SK-N-SH (cell line): ENCODE measurements at regions not wholly inside any gene's neighbourhood (a gene's known extent, or its start where the extent isn't known, plus 50 kb on each side); places are given as distances from the start of the nearest gene placed in this dataset.

ENCODE experiments used
- CTCF ChIP-seq: fragments of 200-600 bp; sonication (generic); IDR thresholded peaks from 2 replicates; pipeline ENCODE4 v1.6.1; 2017; ENCODE audit warnings: antibody characterized with exemption, mild to moderate bottlenecking, moderate library complexity
- GABPA ChIP-seq: IDR thresholded peaks from 2 replicates; pipeline ENCODE4 v1.4.0; 2012; ENCODE audit warnings: low read depth, mild to moderate bottlenecking
- YY1 ChIP-seq: IDR thresholded peaks from 2 replicates; pipeline ENCODE4 v1.4.0; 2012; ENCODE audit warnings: low read depth, mild to moderate bottlenecking

GRCh38 chr1:239617259-239617658 lies 230.9 kb downstream of the CHRM3 start:
- TF ChIP-seq GABPA (no peak), CTCF (no peak), YY1 (no peak)
